ENCODE measurements at regions not wholly inside any gene's neighbourhood (a gene's known extent, or its start where the extent isn't known, plus 50 kb on each side); places are given as distances from the start of the nearest gene placed in this dataset.
A peak's percentile ranks its signal among the peaks of the same experiment; 100 is the strongest.

DNA sequence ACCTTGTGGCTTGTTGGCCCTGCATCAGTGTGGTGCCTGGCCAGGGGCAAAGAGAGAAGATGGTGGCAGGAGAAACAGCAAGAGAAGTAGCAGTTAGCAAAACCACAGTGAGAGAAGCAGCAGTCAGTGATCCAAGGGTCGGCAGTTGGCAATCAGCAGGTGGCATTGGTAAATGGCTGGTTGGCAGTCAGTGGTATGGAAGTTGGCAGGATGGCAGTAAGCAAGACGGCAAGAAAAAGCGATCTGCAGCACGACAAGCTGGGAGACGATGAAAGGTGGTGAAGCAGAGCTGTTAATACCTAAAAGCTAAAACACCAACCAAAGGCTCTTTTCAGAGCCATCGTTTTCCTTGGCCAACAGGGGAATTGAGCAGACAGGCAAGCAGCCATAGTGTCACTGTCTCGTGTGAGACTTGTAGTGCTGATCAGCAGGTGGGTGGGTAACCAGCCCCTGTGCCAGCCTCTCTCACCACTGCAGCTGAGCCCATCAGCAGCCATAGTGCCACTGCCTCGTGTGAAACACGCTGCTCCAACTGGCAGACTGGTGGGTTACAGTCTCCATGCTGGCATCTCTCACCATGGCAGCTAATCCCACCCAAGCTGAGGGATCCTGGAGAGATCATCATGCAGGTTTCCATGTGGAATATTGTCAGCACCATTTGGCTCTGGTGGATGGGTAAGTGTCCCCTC, 2078.4 kb downstream of the PCDH7 start:
- DNase-seq: no peak

DNA sequence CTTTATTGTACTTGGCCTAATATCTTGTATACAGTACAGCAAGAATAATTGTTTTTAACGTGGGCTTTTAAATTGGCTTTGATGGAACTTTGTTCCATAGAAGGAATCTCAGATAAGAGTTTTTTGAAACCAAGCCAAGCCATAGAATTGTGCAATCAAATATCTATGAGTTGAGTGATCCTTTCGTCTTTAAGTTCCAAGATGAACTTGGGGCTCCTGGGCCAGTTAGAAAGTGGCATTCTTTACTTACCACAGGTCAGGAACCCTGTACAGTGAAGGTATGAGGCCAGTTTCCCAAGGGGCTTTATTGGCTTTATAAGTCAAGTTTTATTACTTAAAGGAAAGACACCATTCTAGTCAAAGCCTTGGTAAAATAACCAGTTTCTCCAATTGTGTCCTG, 2104.2 kb downstream of the PCDH7 start:
- no peak for DNase-seq

DNA sequence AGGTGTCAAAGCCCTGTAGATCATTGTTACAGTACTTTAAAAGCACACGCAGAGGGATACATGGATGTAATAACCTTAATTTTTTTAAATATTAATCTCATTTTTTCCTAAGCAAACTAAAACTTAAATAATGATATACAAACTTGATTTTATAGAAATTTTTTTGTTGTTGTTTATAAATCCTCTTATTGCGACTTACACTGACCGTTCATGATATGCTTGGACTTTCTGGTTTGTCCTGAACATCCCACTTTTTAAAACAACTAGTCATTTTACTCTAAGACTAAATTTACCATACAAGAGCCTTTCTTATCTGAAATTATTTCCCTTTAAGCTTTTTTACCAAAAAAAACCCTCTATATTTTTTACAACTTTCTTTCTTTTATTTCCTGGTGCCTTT, 2106.0 kb downstream of the PCDH7 start:
- no peak for DNase-seq

DNA sequence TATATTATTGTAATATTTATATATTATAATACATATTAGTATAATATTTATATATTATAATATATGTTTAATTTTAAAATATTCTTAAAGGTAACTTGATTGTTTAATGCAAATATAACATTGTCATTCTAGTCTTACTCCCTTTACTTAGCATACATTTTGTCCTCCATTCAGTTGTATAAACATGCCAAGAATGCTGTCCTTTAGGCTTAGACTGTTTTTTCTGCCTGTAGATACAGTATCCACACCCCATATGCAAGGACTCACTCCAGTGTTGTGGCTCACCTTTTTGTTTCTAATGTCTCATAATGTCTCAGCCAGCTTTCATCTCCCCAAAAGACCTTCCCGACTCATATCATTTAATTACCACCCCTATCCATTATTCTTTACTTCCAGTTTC, 2110.0 kb downstream of the PCDH7 start:
- no peak for DNase-seq

DNA sequence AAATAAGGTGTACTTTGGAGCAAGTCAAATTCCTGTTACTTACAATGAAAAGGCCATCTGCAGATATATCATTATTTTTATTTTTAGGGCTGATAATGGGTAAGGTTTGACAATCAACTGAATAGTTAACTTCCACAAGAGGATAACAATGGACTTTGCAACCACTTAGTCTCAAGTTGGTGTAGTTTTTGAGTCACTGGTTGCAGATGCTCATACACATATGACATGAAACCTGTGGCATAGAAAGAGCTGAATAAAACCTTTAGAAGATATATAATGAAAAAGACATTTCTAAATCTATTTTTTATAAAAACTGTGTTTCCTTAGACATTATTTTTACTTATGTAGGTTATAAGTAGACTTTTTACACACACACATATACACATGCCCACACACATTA, 2110.9 kb downstream of the PCDH7 start:
- DNase-seq: no peak

DNA sequence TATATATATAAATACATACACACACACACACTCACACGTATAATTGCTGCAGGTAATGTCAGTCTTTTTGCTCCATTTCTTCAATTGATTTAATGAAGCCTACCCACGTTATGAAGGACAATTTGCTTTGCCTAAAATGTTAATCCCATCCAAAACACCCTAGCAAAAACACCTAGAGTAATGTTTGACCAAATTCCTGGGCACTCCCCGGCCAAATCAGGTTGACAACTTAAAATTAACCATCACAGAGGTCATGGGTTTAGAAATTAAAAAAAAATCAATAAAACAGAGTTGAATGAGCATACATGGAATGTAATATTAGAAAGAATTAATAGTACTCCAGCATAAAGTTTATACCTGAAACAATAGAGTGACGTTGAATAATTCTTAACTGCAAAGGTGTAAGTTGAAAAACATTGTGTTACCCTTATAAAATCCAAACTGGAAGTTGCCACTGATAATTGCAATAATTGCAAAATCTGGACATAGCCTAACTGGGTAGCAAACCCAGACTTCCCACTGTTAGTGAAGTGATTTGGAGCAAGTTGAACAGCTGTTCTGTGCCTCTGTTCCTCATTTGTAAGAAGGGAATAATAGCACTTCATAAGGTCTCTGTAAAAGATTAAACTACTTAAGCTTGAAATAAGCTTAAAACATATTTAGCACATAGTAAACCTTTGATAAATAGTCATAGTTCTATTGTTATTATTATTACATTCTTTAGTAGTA, 2120.5 kb downstream of the PCDH7 start:
- no peak for DNase-seq

DNA sequence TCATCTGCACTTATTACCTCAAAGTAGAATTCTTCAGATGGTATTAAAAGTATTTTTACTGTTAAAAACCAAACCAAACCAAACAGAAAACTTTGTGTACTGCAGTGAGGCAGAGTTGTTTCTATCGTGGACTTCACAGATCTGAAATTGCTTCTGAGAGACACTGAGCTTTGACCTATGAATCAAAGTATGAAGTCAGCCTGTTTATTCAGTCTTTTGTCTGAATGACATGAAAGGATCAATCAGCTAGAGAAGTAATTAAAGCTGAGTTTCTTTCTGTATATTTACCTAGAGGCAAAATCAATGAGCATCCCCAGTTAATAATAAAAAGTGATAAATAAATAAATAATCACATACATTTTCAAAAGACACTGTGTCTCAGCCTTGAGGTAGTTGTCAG, 2121.0 kb downstream of the PCDH7 start:
- no peak for DNase-seq

DNA sequence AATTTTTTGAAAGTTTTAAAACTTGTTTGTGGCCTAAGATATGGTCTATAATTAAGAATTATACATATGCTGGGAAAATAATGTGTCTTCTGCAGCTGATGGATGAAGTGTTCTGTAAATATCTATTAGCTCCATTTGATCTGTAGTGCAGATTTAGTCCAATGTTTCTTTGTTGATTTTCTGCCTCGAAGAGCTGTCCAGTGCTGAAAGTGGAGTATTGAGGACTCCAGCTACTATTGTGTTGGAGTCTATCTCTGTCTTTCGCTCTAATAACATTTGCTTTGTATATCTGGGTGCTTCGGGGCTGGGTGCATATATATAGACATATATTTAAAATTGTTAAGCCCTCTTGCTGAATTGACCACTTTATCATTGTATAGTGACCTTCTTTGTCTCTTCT, 2127.3 kb downstream of the PCDH7 start:
- no peak for DNase-seq

DNA sequence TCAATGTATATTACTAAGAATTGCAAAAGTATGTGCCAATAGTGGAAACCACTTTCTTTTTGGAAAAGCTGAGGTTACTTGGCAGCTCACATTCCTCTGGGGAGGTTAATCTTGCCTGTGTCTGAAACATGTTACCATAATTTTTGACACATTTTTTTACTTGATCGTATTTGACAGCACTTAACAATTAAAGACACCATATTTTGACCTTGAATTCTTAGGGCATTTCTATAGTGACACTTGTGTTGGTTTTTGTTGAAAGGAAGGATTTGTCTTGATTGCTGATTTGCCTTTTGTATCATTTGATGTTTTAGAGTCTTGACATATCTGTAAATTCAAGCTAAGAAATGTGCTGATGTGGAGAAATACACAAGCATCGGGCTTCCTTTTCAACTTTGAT, 2135.5 kb downstream of the PCDH7 start:
- DNase-seq: no peak

DNA sequence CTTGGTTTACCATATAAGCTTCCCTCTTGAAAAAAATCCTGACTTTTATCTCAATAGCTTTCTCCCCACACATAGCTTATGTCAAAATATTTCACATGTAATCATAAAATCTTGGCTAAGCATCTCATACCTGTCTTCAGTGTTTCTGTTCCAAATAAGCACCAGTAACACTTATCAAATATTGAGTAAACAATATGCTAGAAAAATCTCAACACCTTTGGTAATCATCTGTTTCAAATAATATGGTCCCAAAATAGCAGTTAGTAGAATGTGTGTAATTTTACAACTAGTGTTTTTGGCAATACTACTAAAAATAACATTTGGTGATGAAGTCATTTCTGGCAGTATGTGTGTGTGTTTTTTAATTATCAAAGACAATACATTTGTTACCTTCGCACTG, 2138.2 kb downstream of the PCDH7 start:
- no peak for DNase-seq

DNA sequence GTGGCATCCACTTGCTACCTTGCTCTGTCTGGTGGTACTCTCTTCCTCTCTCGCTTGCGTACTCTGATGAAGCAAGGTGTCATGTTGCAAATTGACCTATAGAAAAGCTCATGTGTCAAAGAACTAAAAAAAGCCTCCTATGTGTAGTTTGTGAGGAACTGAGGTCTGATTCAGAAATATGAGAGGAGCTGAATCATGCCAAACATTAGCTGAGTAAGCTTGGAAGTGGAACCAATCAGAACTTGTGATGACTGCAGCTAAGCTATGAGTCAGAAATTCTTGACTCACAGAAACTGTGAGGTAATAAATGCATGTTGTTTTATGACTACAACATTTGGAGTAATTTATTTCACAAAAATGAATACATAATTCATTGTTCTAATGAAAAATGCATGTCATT, 2138.8 kb downstream of the PCDH7 start:
- DNase-seq: peak; percentile 2

DNA sequence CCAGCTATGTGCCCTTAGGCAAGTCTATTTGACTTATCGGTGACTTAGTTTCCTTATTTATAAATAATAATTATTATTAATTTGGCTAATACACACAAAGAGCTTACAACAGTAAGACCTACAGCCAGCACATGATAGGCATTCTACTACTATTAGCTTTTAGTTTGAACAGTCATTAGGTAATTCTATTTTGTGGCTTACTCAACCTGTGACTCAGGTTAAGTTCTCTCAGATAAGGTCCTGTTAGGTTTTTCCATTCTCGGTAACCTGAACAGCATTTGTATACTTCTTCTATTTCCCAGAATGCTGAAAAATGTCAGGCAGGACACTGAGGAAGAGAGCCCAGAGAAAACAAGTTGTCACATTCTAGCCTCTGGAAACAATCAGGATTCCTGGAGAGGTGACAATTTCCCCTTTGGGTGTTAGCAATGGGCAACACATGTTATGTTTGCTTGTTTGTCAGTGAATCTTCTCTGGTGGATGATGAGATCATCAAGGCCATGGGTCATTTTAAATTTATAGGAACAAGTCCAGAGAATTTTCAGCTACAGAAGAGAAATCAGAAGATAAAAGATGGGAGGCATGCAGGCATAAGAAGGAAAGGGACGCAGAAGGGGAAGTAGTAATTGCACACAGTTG, 2144.7 kb downstream of the PCDH7 start:
- no peak for DNase-seq

DNA sequence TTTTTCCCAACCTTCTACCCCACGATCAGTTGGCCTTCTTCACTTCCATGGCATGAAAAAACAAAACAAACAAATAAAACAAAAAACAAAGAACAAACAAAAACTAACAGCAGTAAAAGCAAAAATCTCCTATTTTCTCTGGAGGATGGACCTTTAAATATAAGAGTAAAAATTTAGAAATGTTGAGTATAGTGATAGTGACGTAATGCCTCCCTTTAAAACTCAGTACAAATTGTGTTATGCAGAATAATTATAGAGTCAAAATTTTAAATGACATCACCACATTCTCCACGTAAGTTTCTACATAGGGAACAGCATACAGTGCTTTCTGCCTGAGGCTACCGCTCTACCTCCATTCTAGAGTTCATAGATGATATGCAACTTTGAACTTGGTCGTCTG, 2156.4 kb downstream of the PCDH7 start:
- DNase-seq: no peak

DNA sequence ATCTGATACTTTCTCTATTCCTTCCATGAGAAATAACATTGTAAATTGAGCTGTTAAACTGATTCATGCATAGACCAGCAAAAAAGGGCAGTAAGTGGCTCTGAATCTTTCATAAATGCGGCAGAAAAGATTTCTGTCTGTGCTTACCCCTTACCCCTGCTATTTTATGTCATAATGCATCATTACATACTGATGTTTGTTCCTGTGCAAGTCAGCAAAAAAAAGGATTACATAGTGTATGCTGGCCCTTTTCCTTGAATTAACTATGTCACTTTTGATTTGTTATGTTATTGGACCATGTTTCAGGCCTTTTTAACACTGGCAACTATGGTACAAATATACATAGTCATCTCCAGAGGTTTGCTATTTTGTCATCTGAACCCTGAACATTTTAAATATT, 2159.7 kb downstream of the PCDH7 start:
- DNase-seq: no peak

DNA sequence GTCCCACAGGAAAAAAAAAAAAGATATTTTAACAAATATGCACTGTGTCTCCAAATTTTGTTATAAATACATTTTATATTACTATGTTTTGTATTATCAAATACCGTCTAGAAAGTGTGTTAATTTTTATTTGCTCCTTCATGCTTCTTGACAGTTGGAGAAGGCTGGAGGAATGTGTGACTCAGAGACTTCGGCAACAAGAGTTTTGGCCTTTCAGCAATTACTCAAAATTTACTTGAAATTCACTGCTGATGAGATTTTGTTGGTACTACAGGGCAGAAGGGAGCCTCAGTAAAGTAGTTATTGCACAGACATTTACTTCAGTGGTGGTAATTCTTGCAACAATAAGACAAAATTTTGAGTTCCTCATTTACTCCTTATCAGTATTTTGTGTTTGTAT, 2164.0 kb downstream of the PCDH7 start:
- no peak for DNase-seq

DNA sequence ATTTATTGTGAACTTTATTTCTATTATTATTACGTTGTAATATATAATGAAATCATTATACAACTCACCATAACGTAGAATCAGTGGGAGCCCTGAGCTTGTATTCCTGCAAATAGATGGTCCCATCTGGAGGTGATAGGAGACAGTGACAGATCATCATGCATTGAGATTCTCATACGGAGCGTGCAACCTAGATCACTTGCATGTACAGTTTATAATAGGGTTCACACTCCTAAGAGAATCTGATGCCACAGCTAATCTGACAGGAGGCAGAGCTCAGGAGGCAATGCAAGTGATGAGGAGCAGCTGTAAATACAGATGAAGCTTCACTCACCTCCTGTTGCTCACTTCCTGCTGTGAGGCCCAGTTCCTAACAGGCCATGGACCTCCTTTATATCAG, 2170.2 kb downstream of the PCDH7 start:
- no peak for DNase-seq

DNA sequence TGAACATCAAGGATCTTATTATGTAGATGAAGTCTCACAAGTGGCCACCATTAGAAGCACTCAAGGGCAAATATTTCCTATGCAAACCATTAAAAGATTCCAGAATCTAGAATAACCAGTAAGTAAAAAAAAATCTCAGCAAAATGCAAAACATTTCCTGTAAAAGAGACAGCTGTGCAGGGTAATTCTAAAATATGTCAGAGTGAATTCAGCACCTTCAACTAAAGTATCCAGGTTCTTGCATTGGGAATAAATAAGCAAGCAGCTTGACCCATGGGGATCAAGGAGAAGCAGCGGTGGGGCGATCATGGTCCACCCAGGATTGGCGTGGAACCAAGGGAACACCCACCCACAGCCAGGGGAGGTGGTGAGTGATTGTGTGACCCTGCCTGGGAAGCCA, 2188.9 kb downstream of the PCDH7 start:
- DNase-seq: no peak

DNA sequence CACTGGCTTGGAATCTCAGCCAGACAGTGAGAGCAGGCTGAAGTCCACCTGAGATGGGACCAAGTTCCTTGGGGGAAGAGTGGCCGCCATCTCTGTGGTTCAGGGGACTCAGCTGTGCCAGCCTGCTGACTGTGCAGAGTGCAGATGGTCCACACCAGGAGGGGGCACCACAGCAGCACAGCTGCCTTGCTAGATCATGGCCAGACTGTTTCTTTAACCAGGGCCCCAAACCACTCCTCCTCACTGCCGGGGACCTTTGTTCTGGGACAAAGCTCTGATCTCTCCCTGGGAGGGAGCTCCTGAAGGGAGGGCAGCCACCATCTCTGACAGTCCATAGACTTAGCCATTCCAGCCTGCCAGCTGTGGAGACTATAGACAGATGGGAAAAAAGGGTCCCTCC, 2189.6 kb downstream of the PCDH7 start:
- no peak for DNase-seq

DNA sequence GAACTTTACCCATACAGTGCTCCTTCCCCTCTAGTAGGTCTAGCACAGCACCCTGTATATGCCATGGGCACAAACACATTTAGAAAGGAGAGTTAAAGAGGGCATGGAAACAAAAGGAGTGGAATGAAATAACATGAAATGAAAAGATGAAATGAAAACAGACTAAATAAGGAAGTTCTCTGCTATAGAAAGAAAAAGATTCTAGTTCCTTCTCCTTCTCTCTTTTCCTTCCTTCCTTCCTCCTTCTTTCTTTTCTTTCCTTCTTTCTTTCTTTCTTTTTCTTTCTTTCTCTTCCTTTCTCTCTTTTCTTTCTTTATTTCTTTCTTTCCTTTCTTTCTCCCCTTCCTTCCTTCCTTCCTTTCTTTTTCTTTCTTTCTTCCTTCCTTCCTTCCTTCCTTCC, 2197.4 kb downstream of the PCDH7 start:
- DNase-seq: no peak

DNA sequence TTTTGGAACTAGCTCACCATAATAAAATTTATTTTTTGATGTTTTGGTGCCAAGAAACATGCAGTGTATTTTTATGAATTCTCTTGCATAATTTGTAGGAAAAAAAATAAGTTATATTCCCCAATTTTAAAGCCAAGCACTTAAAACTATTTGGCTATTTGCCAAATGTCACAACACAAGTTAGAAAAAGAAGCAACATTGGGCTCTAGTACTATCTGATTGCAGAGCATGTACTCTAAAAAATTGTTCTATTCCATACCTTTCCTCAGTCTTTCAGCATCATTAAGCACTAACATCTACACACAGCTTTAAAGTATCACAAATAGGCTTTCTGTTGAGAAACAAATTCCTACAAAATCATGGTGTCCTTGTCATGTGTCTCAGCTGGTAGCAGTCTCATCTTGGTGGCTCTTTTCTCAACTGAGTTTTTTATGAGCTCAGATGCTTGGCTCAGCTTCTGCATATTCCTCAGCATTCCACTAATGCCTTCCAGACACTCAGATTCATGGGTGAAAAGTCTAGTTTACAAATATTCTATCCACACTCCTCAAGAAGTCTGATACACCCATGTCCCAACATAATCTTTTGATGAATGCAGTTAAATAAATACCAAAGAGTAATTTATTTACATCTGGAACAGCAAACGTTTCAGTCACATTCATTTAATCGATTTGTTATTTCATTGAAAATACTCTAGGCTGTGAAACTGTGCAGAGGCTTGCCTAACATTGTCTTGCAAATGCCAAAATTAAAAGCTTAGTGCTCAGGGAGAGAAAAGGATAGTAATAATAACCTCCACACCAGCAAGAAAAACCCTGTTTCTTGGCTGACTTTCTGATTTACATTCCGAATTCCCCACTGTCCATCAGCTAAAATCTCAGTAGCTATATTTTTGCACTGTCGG, 2209.9 kb downstream of the PCDH7 start:
- no peak for DNase-seq

DNA sequence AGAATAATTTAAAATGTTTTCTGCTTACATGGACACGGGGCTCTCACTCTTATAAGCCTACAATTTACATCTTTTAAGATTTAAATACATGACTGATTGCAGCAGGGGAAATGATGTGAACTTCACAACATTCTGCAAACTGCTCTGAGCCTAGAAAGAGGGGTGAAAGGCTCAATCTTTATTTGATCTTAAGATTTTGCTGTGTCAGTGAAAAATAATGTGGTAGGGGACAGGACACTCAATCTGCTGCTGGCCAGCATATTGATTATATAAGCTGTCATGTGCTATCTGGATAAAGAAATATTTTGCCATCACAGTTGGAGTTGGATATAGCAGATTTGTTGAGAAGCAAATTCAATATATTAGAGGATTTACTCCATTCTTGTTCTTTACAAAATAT, 2210.5 kb downstream of the PCDH7 start:
- DNase-seq: no peak

DNA sequence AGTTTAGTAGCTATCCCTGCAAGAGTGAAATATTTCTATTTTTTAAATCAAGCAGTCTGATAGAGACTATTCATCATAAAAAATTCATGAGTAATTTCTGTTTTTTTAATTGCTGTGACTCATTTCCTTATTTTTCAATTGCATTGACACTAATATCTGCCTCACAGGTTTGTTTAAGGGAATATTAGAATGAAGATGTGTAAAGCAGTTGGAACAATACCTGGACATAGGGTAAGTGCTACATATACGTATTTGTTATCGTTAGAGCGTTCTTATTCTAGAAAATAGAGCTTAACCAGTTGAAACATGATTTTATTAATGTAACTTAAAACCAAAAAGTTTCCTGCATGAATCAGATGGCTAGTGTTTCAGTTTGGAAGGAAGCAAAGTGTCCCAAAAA, 2211.3 kb downstream of the PCDH7 start:
- DNase-seq: no peak

DNA sequence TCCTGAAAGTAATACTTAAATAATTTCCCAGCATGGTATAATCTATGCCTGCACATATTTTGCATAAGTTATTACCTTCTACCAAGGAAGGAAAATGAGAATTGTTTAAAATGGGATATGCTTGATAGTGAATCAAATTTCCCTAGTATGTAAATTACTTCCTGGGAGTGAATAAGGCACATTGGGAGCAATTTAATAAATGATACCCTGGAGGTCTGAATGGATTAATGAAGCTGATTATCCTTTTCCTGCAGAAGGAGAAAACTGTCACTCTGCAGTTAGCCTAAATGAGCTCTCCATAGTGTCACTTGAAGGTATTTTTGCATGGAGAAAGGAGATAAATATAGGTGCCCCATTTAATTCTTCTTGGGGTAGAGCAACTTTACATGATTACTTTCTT, 2212.0 kb downstream of the PCDH7 start:
- no peak for DNase-seq

Data from activated CD4-positive, alpha-beta T cell treated with anti-CD3 and anti-CD28 coated beads, Interleukin-10, Interleukin-2, amounts not matched to agents 100 ng/mL and 50 ng/mL, durations not matched to agents 16 hours and 8 hours (primary cell).